IMR-90 (cell line): ENCODE measurements at regions not wholly inside any gene's neighbourhood (a gene's known extent, or its start where the extent isn't known, plus 50 kb on each side); places are given as distances from the start of the nearest gene placed in this dataset.

Source experiments
- ATAC-seq: fragments of 200-7000 bp; cut with Tn5 transposase; 2 replicates; pipeline ENCODE4 v1.9.1; 2020; ENCODE audit warnings: low read depth, mild to moderate bottlenecking, moderate library complexity
- BruUV-seq: library from RNA; stranded (reverse); fragments of 400-500 nt; replicated peaks from 2 replicates; lab custom pipeline; 2021; lab: Mats Ljungman, UMichigan
- CTCF ChIA-PET: fragments of 300-600 bp; formaldehyde crosslinking; extraction: SDS; loops from one replicate; lab custom pipeline; 2021; ENCODE audit warnings: antibody characterized with exemption; lab: Yijun Ruan, JAX
- POLR2A ChIA-PET: fragments of 300-600 bp; sonication (Branson Sonifier 250); formaldehyde crosslinking; loops from one replicate; lab custom pipeline; 2022; ENCODE audit warnings: antibody characterized with exemption; ENCODE audit not compliant: unreplicated experiment; lab: Charles Lee
- DNase-seq: peaks from one replicate; pipeline ENCODE4 v3.0.0; 2013
- H2AFZ ChIP-seq: replicated peaks from 2 replicates; pipeline ENCODE3; 2013; ENCODE audit warnings: low read length, mild to moderate bottlenecking; ENCODE audit not compliant: poor library complexity
- H2AK5ac ChIP-seq: 2 replicates; pipeline ENCODE4 v1.6.1; 2013; ENCODE audit warnings: low read depth, low read length, inconsistent platforms
- H2AK9ac ChIP-seq: replicated peaks from 2 replicates; pipeline ENCODE3; 2013; ENCODE audit warnings: mild to moderate bottlenecking, low read depth, low read length, moderate library complexity; ENCODE audit not compliant: poor library complexity
- H2BK120ac ChIP-seq: 2 replicates; pipeline ENCODE4 v1.6.1; 2013; ENCODE audit warnings: low read depth, low read length, inconsistent platforms
- H2BK15ac ChIP-seq: 3 replicates; pipeline ENCODE4 v1.6.1; 2013; ENCODE audit warnings: low read depth, low read length, inconsistent platforms
- H2BK20ac ChIP-seq: 2 replicates; pipeline ENCODE4 v1.6.1; 2013; ENCODE audit warnings: low read depth, mild to moderate bottlenecking, inconsistent platforms, low read length, moderate library complexity
- H2BK5ac ChIP-seq: 2 replicates; pipeline ENCODE4 v1.6.1; 2013; ENCODE audit warnings: mild to moderate bottlenecking, low read depth, low read length, inconsistent platforms; ENCODE audit not compliant: poor library complexity, severe bottlenecking
- H3K14ac ChIP-seq: replicated peaks from 2 replicates; pipeline ENCODE4 v1.6.1; 2013; ENCODE audit warnings: low read depth, low read length, inconsistent platforms
- H3K18ac ChIP-seq: 2 replicates; pipeline ENCODE4 v1.6.1; 2013; ENCODE audit warnings: low read depth, low read length, control low read depth
- H3K23ac ChIP-seq: 2 replicates; pipeline ENCODE4 v1.6.1; 2013; ENCODE audit warnings: low read depth, low read length, inconsistent platforms
- H3K27ac ChIP-seq: 2 replicates; pipeline ENCODE4 v1.5.1; 2013; ENCODE audit warnings: mild to moderate bottlenecking, control low read depth, low read length; ENCODE audit not compliant: insufficient read depth
- H3K27me3 ChIP-seq: 2 replicates; pipeline ENCODE4 v1.6.1; 2013; ENCODE audit warnings: low read length; ENCODE audit not compliant: control insufficient read depth, insufficient read depth
- H3K36me3 ChIP-seq: 2 replicates; pipeline ENCODE4 v1.6.1; 2013; ENCODE audit warnings: low read length, mixed read lengths; ENCODE audit not compliant: control insufficient read depth, insufficient read depth
- H3K4ac ChIP-seq: 2 replicates; pipeline ENCODE4 v1.6.1; 2013; ENCODE audit warnings: low read depth, low read length, inconsistent platforms
- H3K4me1 ChIP-seq: 2 replicates; pipeline ENCODE4 v1.6.1; 2013; ENCODE audit warnings: low read length, mixed read lengths; ENCODE audit not compliant: control insufficient read depth, insufficient read depth
- H3K4me2 ChIP-seq: 2 replicates; pipeline ENCODE4 v1.6.1; 2013; ENCODE audit warnings: low read depth, mild to moderate bottlenecking, control low read depth, low read length, moderate library complexity
- H3K4me3 ChIP-seq: 2 replicates; pipeline ENCODE4 v1.5.1; 2013; ENCODE audit warnings: low read depth, mild to moderate bottlenecking, control low read depth, low read length, moderate library complexity; ENCODE audit not compliant: insufficient read depth
- H3K56ac ChIP-seq: 2 replicates; pipeline ENCODE4 v1.6.1; 2013; ENCODE audit warnings: low read length, inconsistent platforms; ENCODE audit not compliant: insufficient read depth; ENCODE audit errors: extremely low read depth
- H3K79me1 ChIP-seq, 2 experiments: 2 replicates each; pipeline ENCODE4 v1.6.1; 2013; ENCODE audit warnings: low read length in 2 of 2, inconsistent platforms in 1 of 2, low read depth in 1 of 2
- H3K9ac ChIP-seq: 2 replicates; pipeline ENCODE4 v1.6.1; 2013; ENCODE audit warnings: low read depth, low read length, control low read depth
- H3K9me1 ChIP-seq: 2 replicates; pipeline ENCODE4 v1.6.1; 2013; ENCODE audit warnings: low read length, inconsistent platforms; ENCODE audit not compliant: insufficient read depth
- H3K9me3 ChIP-seq: 2 replicates; pipeline ENCODE4 v1.6.1; 2013; ENCODE audit warnings: low read length; ENCODE audit not compliant: control insufficient read depth, insufficient read depth
- H4K20me1 ChIP-seq: 2 replicates; pipeline ENCODE4 v1.6.1; 2013; ENCODE audit warnings: low read length, inconsistent platforms; ENCODE audit not compliant: insufficient read depth
- H4K5ac ChIP-seq: 2 replicates; pipeline ENCODE4 v1.6.1; 2013; ENCODE audit warnings: mild to moderate bottlenecking, low read depth, low read length, control low read depth
- H4K8ac ChIP-seq, 2 experiments: 2 replicates each; pipeline ENCODE4 v1.6.1; 2013; ENCODE audit warnings: low read depth in 2 of 2, low read length in 2 of 2, control low read depth in 1 of 2, inconsistent platforms in 1 of 2
- H4K91ac ChIP-seq: 2 replicates; pipeline ENCODE4 v1.6.1; 2013; ENCODE audit warnings: low read depth, low read length, inconsistent platforms; ENCODE audit not compliant: insufficient read depth
- CEBPB ChIP-seq: IDR thresholded peaks from 2 replicates; pipeline ENCODE4 v1.6.1; 2012; ENCODE audit warnings: low read depth, low read length, improper control_type of control experiment
- CHD1 ChIP-seq: IDR thresholded peaks from 2 replicates; pipeline ENCODE4 v1.6.1; 2012; ENCODE audit warnings: low read depth, low read length, improper control_type of control experiment
- CTCF ChIP-seq: conservative IDR thresholded peaks from 2 replicates; pipeline ENCODE4 v1.5.1; 2012; ENCODE audit warnings: mild to moderate bottlenecking, low read depth, low read length, improper control_type of control experiment
- FOS ChIP-seq: fragments of 150-350 bp; IDR thresholded peaks from 2 replicates; pipeline ENCODE4 v1.6.1; 2016; ENCODE audit warnings: low read depth, low read length
- MAFK ChIP-seq: IDR thresholded peaks from 2 replicates; pipeline ENCODE4 v1.6.1; 2012; ENCODE audit warnings: low read depth, low read length, improper control_type of control experiment
- POLR2A ChIP-seq: IDR thresholded peaks from 2 replicates; pipeline ENCODE4 v1.6.1; 2012; ENCODE audit warnings: mild to moderate bottlenecking, low read depth, low read length
- RAD21 ChIP-seq: IDR thresholded peaks from 2 replicates; pipeline ENCODE4 v1.6.1; 2012; ENCODE audit warnings: low read length, improper control_type of control experiment
- SMC3 ChIP-seq: fragments of 150-350 bp; IDR thresholded peaks from 2 replicates; pipeline ENCODE4 v1.6.1; 2016; ENCODE audit warnings: low read depth, mild to moderate bottlenecking, antibody characterized with exemption, low read length, moderate library complexity
- WGBS, 2 experiments: methylation state at CpG; one replicate each; pipeline versions ENCODE4 v1.1.5 to v1.1.7; 2013; ENCODE audit warnings: missing lambda C conversion rate in 2 of 2; ENCODE audit not compliant: insufficient read length in 1 of 2; ENCODE audit errors: extremely low coverage in 2 of 2; 5-methylcytosine and 5-hydroxymethylcytosine counted together
- dilution Hi-C: fragments of 300-500 bp; cut with HindIII; formaldehyde crosslinking; loops from one replicate; pipeline ENCODE4 v1.14.3; 2018; ENCODE audit warnings: low sequenced_read_pairs; ENCODE audit not compliant: unreplicated experiment
- in situ Hi-C: fragments of 300-500 bp; cut with MboI; formaldehyde crosslinking; loops from 3 replicates; pipeline ENCODE4 v1.14.3; 2019; ENCODE audit warnings: low sequenced_read_pairs, inconsistent platforms, mixed read lengths
- intact Hi-C: fragments of 100-400 bp; cut with micrococcal nuclease; formaldehyde crosslinking; loops from 2 replicates; pipeline ENCODE4 v1.10.0; 2022
- TF ChIP-seq, protein P1 (sequence below): fragments of 150-350 bp; IDR thresholded peaks from 2 replicates; pipeline ENCODE4 v1.6.1; 2016; ENCODE audit warnings: low read depth, mild to moderate bottlenecking, low read length, moderate library complexity, borderline replicate concordance

DNA sequence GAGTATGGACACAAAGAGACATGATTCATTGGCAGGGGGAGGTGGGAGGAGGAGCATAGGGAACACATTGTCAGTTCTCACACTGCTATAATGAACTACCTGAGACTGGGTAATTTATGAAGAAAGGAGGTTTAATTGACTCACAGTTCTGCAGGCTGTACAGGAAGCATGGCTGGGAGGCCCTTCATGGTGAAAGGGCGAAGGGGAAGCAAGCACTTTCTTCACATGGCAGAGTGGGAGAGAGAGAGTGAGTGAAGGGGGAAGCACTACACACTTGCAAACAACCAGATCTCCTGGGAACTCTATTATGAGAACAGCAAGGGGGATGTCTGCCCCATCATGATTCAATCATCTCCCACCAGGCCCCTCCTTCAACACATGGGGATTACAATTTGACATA is 391.8 kb downstream of the BMP4 start:
- no TSS peak for BruUV-seq
- Histone ChIP-seq H3K4me1 (no peaks in the 10 kb centered on the region; the same call in 1 of the 2 replicates), H3K14ac (no peak overlapping the region), H2AK5ac (no peak overlapping the region), H3K79me1 (no peaks in the 10 kb centered on the region), H2AK9ac (no peak overlapping the region), H3K27me3 (no peaks in the 10 kb centered on the region), H3K4me2 (no peak overlapping the region), H2BK5ac (no peak overlapping the region), H3K9me3 (no peaks in the 10 kb centered on the region; the same call in 1 of the 2 replicates), H3K4me3 (no peak overlapping the region), H3K56ac (no peak overlapping the region), H3K36me3 (no peaks in the 10 kb centered on the region), H2AFZ (no peak overlapping the region), H3K18ac (no peak overlapping the region), H3K23ac (no peak overlapping the region), H4K20me1 (no peaks in the 10 kb centered on the region), H3K9ac (no peak overlapping the region), H3K4ac (no peak overlapping the region), H2BK20ac (no peak overlapping the region), H4K5ac (no peak overlapping the region), H2BK15ac (no peak overlapping the region), H4K8ac (no peak overlapping the region), H2BK120ac (no peak overlapping the region), H4K91ac (no peak overlapping the region), H3K9me1 (no peaks in the 10 kb centered on the region), H3K27ac (no peak overlapping the region)
- POLR2A ChIA-PET, result no interaction called here
- ATAC-seq (no peak), DNase-seq (no peak)
- in situ Hi-C loops (no loop called here), intact Hi-C loops (no loop called here), dilution Hi-C loops (no loop called here)
- TF ChIP-seq, protein P1, sequence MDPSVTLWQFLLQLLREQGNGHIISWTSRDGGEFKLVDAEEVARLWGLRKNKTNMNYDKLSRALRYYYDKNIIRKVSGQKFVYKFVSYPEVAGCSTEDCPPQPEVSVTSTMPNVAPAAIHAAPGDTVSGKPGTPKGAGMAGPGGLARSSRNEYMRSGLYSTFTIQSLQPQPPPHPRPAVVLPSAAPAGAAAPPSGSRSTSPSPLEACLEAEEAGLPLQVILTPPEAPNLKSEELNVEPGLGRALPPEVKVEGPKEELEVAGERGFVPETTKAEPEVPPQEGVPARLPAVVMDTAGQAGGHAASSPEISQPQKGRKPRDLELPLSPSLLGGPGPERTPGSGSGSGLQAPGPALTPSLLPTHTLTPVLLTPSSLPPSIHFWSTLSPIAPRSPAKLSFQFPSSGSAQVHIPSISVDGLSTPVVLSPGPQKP, result no peak
- no peak for TF ChIP-seq SMC3
- TF ChIP-seq FOS, result no peak
- TF ChIP-seq CHD1, result no peak
- no peak for TF ChIP-seq RAD21
- no peak for TF ChIP-seq CTCF
- TF ChIP-seq MAFK, result no peak
- TF ChIP-seq CEBPB, result no peak
- no peak for TF ChIP-seq POLR2A
- CTCF ChIA-PET, result no interaction called here
- WGBS, 2 experiments, result no CpG with 5 or more reads among the region's 1 CpG
